Activated B cell treated with CpG ODN at 0.5 μM for 24 hours (primary cell): ENCODE measurements at regions not wholly inside any gene's neighbourhood (a gene's known extent, or its start where the extent isn't known, plus 50 kb on each side); places are given as distances from the start of the nearest gene placed in this dataset.

Experiments used
- ATAC-seq: fragments of 200-7000 bp; cut with Tn5 transposase; one replicate; pipeline ENCODE4 v1.10.0; 2021; ENCODE audit warnings: low read depth, mild to moderate bottlenecking, moderate library complexity
- CTCF ChIA-PET: fragments of 350-600 bp; sonication (Branson Sonifier 250); formaldehyde crosslinking; loops from one replicate; lab custom pipeline; 2021; ENCODE audit warnings: antibody characterized with exemption; lab: Charles Lee
- POLR2A ChIA-PET: fragments of 350-600 bp; sonication (Branson Sonifier 250); formaldehyde crosslinking; loops from one replicate; lab custom pipeline; 2021; ENCODE audit warnings: antibody characterized with exemption; lab: Charles Lee
- DNase-seq: peaks from one replicate; pipeline ENCODE4 v3.0.0; 2022
- H3K27ac Mint-ChIP-seq: one replicate; pipeline ENCODE4 v1.8.0; 2020; ENCODE audit warnings: mixed read lengths
- H3K27me3 Mint-ChIP-seq: one replicate; pipeline ENCODE4 v1.8.0; 2021; ENCODE audit warnings: mixed read lengths
- H3K36me3 Mint-ChIP-seq: one replicate; pipeline ENCODE4 v1.8.0; 2021; ENCODE audit warnings: low read depth, mixed read lengths
- H3K4me1 Mint-ChIP-seq: one replicate; pipeline ENCODE4 v1.8.0; 2021; ENCODE audit warnings: mixed read lengths
- H3K4me3 Mint-ChIP-seq: one replicate; pipeline ENCODE4 v1.8.0; 2020; ENCODE audit warnings: mild to moderate bottlenecking, mixed read lengths
- H3K9me3 Mint-ChIP-seq: one replicate; pipeline ENCODE4 v1.8.0; 2020; ENCODE audit warnings: mixed read lengths
- intact Hi-C: fragments of 100-400 bp; cut with micrococcal nuclease; formaldehyde crosslinking; loops from one replicate; pipeline ENCODE4 v1.15.1; 2024
- TF ChIP-seq, protein P1 (sequence below): fragments of 200-600 bp; IDR thresholded peaks from one replicate; pipeline ENCODE4 v1.8.0; 2022; ENCODE audit warnings: antibody characterized with exemption, mild to moderate bottlenecking

DNA sequence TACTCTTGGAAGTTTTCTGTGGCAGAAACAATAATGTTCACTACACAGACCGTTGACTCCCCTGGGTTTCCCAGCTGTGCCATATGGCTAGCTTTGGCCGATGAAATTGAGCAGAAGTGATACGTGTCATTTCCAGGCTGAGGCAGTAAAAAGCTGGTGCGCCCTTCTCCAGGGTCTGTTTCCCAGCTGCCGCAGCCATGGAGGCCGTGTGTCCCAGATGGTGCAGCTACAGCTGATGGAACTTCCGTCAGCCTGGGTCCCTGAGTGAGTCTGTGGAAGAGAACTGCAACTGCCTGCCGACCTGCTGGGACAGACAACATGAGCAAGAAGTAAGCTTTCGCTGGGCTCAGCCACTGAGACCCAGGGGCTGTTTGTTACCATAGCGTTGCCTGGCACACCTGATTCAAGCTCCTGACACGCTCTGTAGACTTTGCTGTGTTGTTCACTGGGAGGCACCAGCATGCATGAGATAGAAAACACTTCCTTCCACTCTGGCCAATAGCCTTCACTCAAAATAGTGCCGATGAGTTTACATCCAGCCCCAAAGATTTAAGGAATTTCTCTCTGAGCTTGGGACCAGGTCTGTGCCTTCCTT lies 116.3 kb upstream of the SLC25A33 start:
- CTCF ChIA-PET: interaction anchor here (1.1 to 4.6 kb wide), 3 partner anchors 10 to 133 kb away, joined by 3 to 22 read pairs (median 4); no protein-coding TSS in a partner anchor

DNA sequence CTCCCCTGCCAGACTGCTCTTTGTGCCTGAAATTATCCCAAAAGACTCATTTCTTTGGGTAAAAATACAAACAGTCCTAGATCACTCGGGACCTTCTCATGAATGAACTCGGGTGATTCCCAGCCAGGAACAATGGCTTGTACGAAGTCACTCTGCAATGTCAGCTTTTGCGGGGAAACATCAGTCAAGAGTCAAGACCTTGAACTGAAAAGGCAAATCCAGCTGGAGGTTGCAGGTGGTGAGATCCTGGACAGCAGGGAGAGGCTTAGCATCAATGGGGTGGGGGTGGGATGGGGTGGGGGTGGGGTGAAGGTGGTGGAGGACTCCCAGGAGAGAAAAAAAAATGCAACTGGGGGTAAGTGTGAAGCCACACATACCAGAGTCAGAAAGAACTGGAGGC lies 115.0 kb upstream of the SLC25A33 start:
- DNase-seq (no peak), ATAC-seq (no peak)
- TF ChIP-seq, protein P1, sequence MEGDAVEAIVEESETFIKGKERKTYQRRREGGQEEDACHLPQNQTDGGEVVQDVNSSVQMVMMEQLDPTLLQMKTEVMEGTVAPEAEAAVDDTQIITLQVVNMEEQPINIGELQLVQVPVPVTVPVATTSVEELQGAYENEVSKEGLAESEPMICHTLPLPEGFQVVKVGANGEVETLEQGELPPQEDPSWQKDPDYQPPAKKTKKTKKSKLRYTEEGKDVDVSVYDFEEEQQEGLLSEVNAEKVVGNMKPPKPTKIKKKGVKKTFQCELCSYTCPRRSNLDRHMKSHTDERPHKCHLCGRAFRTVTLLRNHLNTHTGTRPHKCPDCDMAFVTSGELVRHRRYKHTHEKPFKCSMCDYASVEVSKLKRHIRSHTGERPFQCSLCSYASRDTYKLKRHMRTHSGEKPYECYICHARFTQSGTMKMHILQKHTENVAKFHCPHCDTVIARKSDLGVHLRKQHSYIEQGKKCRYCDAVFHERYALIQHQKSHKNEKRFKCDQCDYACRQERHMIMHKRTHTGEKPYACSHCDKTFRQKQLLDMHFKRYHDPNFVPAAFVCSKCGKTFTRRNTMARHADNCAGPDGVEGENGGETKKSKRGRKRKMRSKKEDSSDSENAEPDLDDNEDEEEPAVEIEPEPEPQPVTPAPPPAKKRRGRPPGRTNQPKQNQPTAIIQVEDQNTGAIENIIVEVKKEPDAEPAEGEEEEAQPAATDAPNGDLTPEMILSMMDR: no peak
- POLR2A ChIA-PET: interaction anchor here (0.6 to 9.7 kb wide), 4 partner anchors 12 to 361 kb away, joined by 3 to 191 read pairs (median 7); no protein-coding TSS in a partner anchor
- intact Hi-C loops: loop anchor here (10.0 kb wide), 1 partner anchor 231 kb away; the partner anchor contains the start of gene PIK3CD
- H3K4me1 Mint-ChIP-seq: peaks cover 91% of the 10 kb centered on the region
- no peak overlapping the region for H3K4me3 Mint-ChIP-seq
- CTCF ChIA-PET: interaction anchor here (4.6 kb wide), 1 partner anchor 11 kb away, joined by 22 read pairs; no protein-coding TSS in a partner anchor
- peaks cover 6% of the 10 kb centered on the region for H3K9me3 Mint-ChIP-seq
- H3K27ac Mint-ChIP-seq: no peak overlapping the region
- peaks cover 2% of the 10 kb centered on the region for H3K36me3 Mint-ChIP-seq
- no peaks in the 10 kb centered on the region for H3K27me3 Mint-ChIP-seq

More for the DNA sequence above, 116.3 kb upstream of the SLC25A33 start:
- H3K4me3 Mint-ChIP-seq: no peak overlapping the region
- H3K27ac Mint-ChIP-seq: no peak overlapping the region
- no peak for DNase-seq
- TF ChIP-seq, protein P1: no peak
- no peak for ATAC-seq
- peaks cover 89% of the 10 kb centered on the region for H3K4me1 Mint-ChIP-seq
- no peaks in the 10 kb centered on the region for H3K27me3 Mint-ChIP-seq
- peaks cover 6% of the 10 kb centered on the region for H3K9me3 Mint-ChIP-seq
- H3K36me3 Mint-ChIP-seq: no peaks in the 10 kb centered on the region
- intact Hi-C loops: loop anchor here (10.0 kb wide), 1 partner anchor 232 kb away; the partner anchor contains the start of gene PIK3CD
- POLR2A ChIA-PET: interaction anchor here (1.2 to 9.7 kb wide), 3 partner anchors 10 to 134 kb away, joined by 3 to 191 read pairs (median 4); no protein-coding TSS in a partner anchor

DNA sequence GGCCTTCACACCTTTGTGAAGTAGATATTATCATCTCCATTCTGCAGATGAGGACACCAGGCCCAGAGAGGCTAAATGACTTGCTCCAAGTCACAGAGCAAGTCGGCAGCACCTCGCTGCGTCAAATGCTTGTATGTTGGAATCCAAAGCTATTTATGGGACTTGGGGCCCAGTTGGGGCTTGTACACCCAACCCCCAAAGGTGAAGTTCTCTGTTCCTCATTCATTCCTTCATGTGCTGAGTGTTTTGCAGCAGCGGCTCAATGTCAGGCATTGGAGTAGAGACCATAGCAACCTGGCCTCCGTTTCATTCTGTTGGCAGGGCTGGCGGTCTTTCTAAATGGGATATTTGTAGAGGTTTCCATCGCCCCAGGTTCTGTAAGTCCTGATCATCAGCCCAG lies 113.4 kb upstream of the SLC25A33 start:
- no peak for DNase-seq
- Mint-ChIP-seq H3K4me3 (peak overlapping the region; percentile 78), H3K4me1 (peaks cover 86% of the 10 kb centered on the region), H3K27me3 (no peaks in the 10 kb centered on the region), H3K9me3 (peaks cover 6% of the 10 kb centered on the region), H3K36me3 (peaks cover 2% of the 10 kb centered on the region), H3K27ac (peak overlapping the region; percentile 95)
- peak; percentile 14 for ATAC-seq
- intact Hi-C loops: loop anchor here (1.0 to 10.0 kb wide), 7 partner anchors 13 to 999 kb away; partner anchors contain the start of genes GPR157, PIK3CD, SLC2A5 and SPSB1
- ChIA-PET CTCF (interaction anchor here (1.4 to 4.6 kb wide), 4 partner anchors 13 to 136 kb away, joined by 4 to 22 read pairs (median 14); no protein-coding TSS in a partner anchor), POLR2A (interaction anchor here (0.7 to 9.7 kb wide), 21 partner anchors 8 to 547 kb away, joined by 3 to 191 read pairs (median 5); partner anchors contain the start of genes ENO1 and GPR157)
- TF ChIP-seq, protein P1: no peak

DNA sequence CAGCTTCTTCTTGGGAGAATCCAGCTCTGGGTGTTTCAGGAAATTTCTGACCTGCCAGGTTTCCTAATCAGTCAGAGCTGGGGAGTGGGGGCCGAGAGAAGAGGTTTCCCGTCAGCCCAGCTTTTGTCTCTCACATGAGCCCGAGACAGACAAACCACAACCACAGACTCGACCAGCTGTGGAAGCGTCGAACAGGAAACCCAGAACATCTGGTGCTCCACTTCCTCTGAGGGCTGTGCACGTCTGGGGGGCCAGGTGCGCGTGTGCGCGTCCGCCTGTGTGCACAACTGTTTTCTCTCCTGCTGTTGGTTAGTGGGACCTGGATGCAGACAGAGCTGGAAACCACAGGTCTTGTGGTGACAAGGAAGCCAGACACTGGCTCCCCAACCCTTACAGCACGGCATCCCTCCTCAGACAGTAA lies 113.0 kb upstream of the SLC25A33 start:
- intact Hi-C loops: loop anchor here (1.0 to 10.0 kb wide), 7 partner anchors 13 to 999 kb away; partner anchors contain the start of genes GPR157, PIK3CD, SLC2A5 and SPSB1
- ATAC-seq (peak; percentile 64), DNase-seq (peak; percentile 69)
- TF ChIP-seq, protein P1: no peak
- peaks cover 81% of the 10 kb centered on the region for H3K4me1 Mint-ChIP-seq
- no peaks in the 10 kb centered on the region for H3K27me3 Mint-ChIP-seq
- ChIA-PET CTCF (interaction anchor here (1.4 to 4.6 kb wide), 4 partner anchors 13 to 136 kb away, joined by 4 to 22 read pairs (median 14); no protein-coding TSS in a partner anchor), POLR2A (interaction anchor here (0.6 to 9.7 kb wide), 21 partner anchors 9 to 548 kb away, joined by 3 to 191 read pairs (median 5); partner anchors contain the start of genes ENO1 and GPR157)
- peaks cover 6% of the 10 kb centered on the region for H3K9me3 Mint-ChIP-seq
- peak overlapping the region; percentile 78 for H3K4me3 Mint-ChIP-seq
- peak overlapping the region; percentile 95 for H3K27ac Mint-ChIP-seq
- peaks cover 2% of the 10 kb centered on the region for H3K36me3 Mint-ChIP-seq
